MM.1S (cell line): ENCODE measurements at regions not wholly inside any gene's neighbourhood (a gene's known extent, or its start where the extent isn't known, plus 50 kb on each side); places are given as distances from the start of the nearest gene placed in this dataset.

Experiments used
- DNase-seq: peaks from one replicate; pipeline ENCODE4 v3.0.0-alpha.2; 2015
- H2AFZ ChIP-seq: fragments of 300-600 bp; sonication (generic); 2 replicates; pipeline ENCODE4 v1.6.0; 2016; ENCODE audit warnings: antibody characterized with exemption, low read length
- H3F3A ChIP-seq: fragments of 300-600 bp; sonication (generic); 2 replicates; pipeline ENCODE4 v1.6.1; 2016; ENCODE audit warnings: mild to moderate bottlenecking, antibody characterized with exemption, low read length, moderate library complexity, mixed read lengths; ENCODE audit not compliant: insufficient read depth
- H3K27ac ChIP-seq: fragments of 300-600 bp; sonication (generic); 2 replicates; pipeline ENCODE4 v1.5.1; 2016; ENCODE audit warnings: mild to moderate bottlenecking, low read length
- H3K27me3 ChIP-seq: fragments of 300-600 bp; sonication (generic); replicated peaks from 2 replicates; pipeline ENCODE4 v1.6.0; 2016; ENCODE audit warnings: low read length; ENCODE audit not compliant: insufficient read depth
- H3K36me3 ChIP-seq: fragments of 300-600 bp; sonication (generic); replicated peaks from 2 replicates; pipeline ENCODE4 v1.6.1; 2016; ENCODE audit warnings: mild to moderate bottlenecking, low read length, mixed read lengths; ENCODE audit not compliant: insufficient read depth
- H3K4me1 ChIP-seq: fragments of 300-600 bp; sonication (generic); 2 replicates; pipeline ENCODE4 v1.6.1; 2016; ENCODE audit warnings: low read length, mixed read lengths
- H3K4me2 ChIP-seq: fragments of 300-600 bp; sonication (generic); 2 replicates; pipeline ENCODE4 v1.6.0; 2016; ENCODE audit warnings: low read depth, low read length
- H3K4me3 ChIP-seq: fragments of 300-600 bp; sonication (generic); 2 replicates; pipeline ENCODE4 v1.5.1; 2016; ENCODE audit warnings: low read length, mixed read lengths
- H3K79me2 ChIP-seq: fragments of 300-600 bp; sonication (generic); 2 replicates; pipeline ENCODE4 v1.6.1; 2016; ENCODE audit warnings: mixed run types, low read length, mixed read lengths
- H3K9ac ChIP-seq: fragments of 300-600 bp; sonication (generic); 2 replicates; pipeline ENCODE4 v1.6.1; 2016; ENCODE audit warnings: low read length, mixed read lengths
- H3K9me2 ChIP-seq: fragments of 300-600 bp; sonication (generic); replicated peaks from 2 replicates; pipeline ENCODE4 v1.6.1; 2016; ENCODE audit warnings: mild to moderate bottlenecking, low read length, mixed read lengths; ENCODE audit not compliant: insufficient read depth
- H3K9me3 ChIP-seq: fragments of 300-600 bp; sonication (generic); replicated peaks from 2 replicates; pipeline ENCODE4 v1.6.1; 2016; ENCODE audit warnings: mild to moderate bottlenecking, low read length, mixed read lengths; ENCODE audit not compliant: insufficient read depth
- H4K20me1 ChIP-seq: fragments of 300-600 bp; sonication (generic); 2 replicates; pipeline ENCODE4 v1.6.1; 2016; ENCODE audit warnings: mild to moderate bottlenecking, low read length, moderate library complexity, mixed read lengths; ENCODE audit not compliant: insufficient read depth
- CTCF ChIP-seq: fragments of 300-600 bp; sonication (generic); IDR thresholded peaks from 2 replicates; pipeline ENCODE4 v1.5.1; 2016; ENCODE audit warnings: antibody characterized with exemption, low read length, mixed read lengths
- EZH2 ChIP-seq: fragments of 300-600 bp; sonication (generic); optimal IDR thresholded peaks from 2 replicates; pipeline ENCODE3; 2017; ENCODE audit warnings: low read depth, mild to moderate bottlenecking, antibody characterized with exemption, low read length, mixed read lengths
- EZH2phosphoT487 ChIP-seq: fragments of 300-600 bp; sonication (generic); IDR thresholded peaks from 2 replicates; pipeline ENCODE4 v1.6.1; 2018; ENCODE audit warnings: antibody characterized with exemption, low read length

- Histone ChIP-seq H3K79me2 (no peaks in the 10 kb centered on the region), H3K4me3 (no peak overlapping the region), H3K4me1 (peaks cover 7% of the 10 kb centered on the region), H3K9me2 (no peaks in the 10 kb centered on the region), H3K9me3 (no peaks in the 10 kb centered on the region), H3K36me3 (no peaks in the 10 kb centered on the region), H4K20me1 (no peaks in the 10 kb centered on the region), H3F3A (no peaks in the 10 kb centered on the region), H3K9ac (no peak overlapping the region), H2AFZ (no peak overlapping the region), H3K27ac (no peak overlapping the region), H3K27me3 (no peaks in the 10 kb centered on the region), H3K4me2 (no peak overlapping the region)
- no peak for DNase-seq
- no peak for TF ChIP-seq EZH2phosphoT487
These were observed 84.0 kb upstream of the TLE3 start for GRCh38 chr15:70181626-70182255.

- H3K9ac ChIP-seq, result no peak overlapping the region
- no peaks in the 10 kb centered on the region for H3K27me3 ChIP-seq
- no peak overlapping the region for H3K4me3 ChIP-seq
- no peaks in the 10 kb centered on the region for H3K9me2 ChIP-seq
- peaks cover 7% of the 10 kb centered on the region for H3K4me1 ChIP-seq
- H4K20me1 ChIP-seq, result no peaks in the 10 kb centered on the region
- TF ChIP-seq CTCF (no peak), EZH2phosphoT487 (no peak), EZH2 (no peak)
- no peaks in the 10 kb centered on the region for H3K36me3 ChIP-seq
- no peak overlapping the region for H3K4me2 ChIP-seq
- H3F3A ChIP-seq, result no peaks in the 10 kb centered on the region
- no peak overlapping the region for H3K27ac ChIP-seq
- H3K9me3 ChIP-seq, result no peaks in the 10 kb centered on the region
- H3K79me2 ChIP-seq, result no peaks in the 10 kb centered on the region
- DNase-seq, result no peak
- no peak overlapping the region for H2AFZ ChIP-seq
These were observed 82.6 kb upstream of the TLE3 start for GRCh38 chr15:70180186-70180875.

- Histone ChIP-seq H3K4me2 (no peak overlapping the region), H3K9me2 (no peaks in the 10 kb centered on the region), H3K27me3 (no peaks in the 10 kb centered on the region), H3K4me1 (peaks cover 7% of the 10 kb centered on the region), H3K27ac (no peak overlapping the region), H3K36me3 (no peaks in the 10 kb centered on the region), H3F3A (no peaks in the 10 kb centered on the region), H2AFZ (no peak overlapping the region), H3K4me3 (no peak overlapping the region), H3K9ac (no peak overlapping the region), H3K79me2 (no peaks in the 10 kb centered on the region), H3K9me3 (no peaks in the 10 kb centered on the region), H4K20me1 (no peaks in the 10 kb centered on the region)
- no peak for TF ChIP-seq EZH2phosphoT487
- TF ChIP-seq EZH2, result no peak
- no peak for TF ChIP-seq CTCF
- DNase-seq, result no peak
These were observed 81.7 kb upstream of the TLE3 start for GRCh38 chr15:70179309-70179892.
